HG02763 (cell line): ENCODE measurements at regions not wholly inside any gene's neighbourhood (a gene's known extent, or its start where the extent isn't known, plus 50 kb on each side); places are given as distances from the start of the nearest gene placed in this dataset.

Source experiments
- ATAC-seq: cut with Tn5 transposase; IDR thresholded peaks from one replicate; pipeline ENCODE4 v1.9.1; 2021; ENCODE audit warnings: mild to moderate bottlenecking, moderate library complexity; ENCODE audit not compliant: unreplicated experiment

DNA sequence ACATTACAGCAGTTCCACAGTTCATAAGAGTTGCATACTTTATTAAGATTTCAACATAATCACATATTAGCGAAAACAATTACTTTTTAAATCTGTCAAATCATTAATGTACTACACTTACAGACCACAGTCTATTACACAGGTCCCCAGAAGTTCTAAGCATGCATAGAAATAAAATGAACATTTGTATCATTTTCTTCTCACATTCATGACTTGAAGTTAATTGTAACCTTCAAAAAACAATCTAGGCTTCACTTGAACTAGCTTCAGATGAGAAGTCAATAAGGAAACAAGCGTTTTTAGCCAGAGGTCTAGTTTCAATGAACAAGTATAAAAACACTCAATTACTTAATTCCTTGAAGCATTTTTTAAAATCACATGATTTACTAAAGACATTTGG, 238.3 kb downstream of the HACE1 start:
- no peak for ATAC-seq

DNA sequence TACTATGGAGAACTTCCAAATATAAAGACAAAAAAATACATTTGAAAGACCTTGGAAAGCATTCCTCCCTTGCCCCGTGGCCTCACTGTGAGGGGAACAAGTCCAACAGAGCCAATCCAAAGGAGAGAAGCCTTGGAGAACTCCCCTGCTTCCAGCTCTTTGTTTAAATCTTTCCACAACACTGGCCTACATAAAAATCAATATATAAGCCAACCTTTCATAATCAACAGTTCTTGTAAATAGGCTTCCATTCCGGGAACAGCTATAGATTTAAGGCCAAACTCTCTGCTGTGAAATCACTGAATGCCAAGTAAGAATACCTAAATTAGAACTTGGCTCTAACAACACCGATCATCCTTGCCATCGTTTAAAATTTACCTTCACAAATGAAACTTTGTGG, 242.1 kb downstream of the HACE1 start:
- no peak for ATAC-seq

DNA sequence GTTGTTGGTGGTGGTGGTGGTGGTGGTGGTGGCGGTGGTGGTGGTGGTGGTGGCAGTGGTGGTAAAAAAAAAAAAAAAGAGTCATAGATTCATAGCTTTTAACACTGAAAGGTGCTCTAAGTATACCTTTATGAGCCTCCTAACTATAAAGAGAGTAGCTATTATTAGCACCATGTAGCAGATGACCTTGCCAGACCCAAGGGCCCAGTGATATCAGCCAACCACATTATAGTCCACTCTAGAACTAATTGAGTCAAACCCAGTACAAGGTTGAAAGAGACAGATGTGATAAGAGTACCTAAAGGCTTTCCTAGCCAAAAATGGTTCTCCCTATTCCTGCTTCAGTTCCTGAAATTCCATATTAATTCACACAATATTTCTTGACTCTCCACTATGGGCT, 245.3 kb downstream of the HACE1 start:
- ATAC-seq = no peak

DNA sequence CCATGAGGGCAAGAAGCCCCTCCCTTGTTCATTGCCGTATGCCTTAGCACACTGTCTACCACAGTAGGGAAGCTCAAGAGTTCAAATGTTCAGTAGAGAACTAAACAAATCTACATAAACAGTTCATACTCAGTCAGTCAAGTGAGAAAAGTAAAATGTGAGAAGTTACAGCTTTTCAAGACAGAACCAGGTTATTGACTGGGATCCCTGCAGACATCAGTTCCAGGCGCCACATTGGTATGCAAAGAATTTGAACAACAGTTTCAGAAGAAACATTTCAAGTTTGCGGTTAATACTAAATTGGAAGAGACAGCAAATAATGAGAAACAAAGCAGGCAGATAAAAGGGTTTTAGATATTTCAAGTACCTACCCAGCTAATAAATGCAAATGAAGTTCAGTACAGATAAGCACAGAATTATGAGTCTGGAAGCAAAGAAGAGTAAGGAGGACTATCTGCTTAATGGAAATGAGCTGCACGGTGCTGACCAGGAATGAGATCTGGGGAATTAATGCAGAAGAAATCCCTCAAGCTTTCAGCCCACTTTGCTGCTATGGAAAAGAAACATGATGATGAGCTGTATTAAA, 246.2 kb downstream of the HACE1 start:
- no peak for ATAC-seq

DNA sequence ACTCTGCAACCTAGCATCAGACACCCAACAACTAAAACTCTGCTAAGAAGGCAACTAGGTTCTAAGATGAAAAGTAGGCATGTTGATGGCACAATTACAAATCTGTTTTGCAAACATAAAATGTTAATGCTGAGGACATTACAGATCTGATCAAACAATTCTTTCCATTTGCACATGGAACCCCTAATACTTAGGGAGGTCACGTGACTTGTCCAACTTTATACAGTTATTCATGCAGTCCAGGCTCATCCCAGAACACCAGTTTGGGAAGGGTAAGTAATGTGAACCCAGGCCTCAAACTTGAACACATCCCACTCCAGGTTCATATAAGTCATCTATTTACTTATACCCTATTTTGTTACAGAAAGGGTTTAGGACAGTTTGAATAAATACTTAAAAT, 247.2 kb downstream of the HACE1 start:
- no peak for ATAC-seq

- ATAC-seq = no peak
Observed at GRCh38 chr6:104608101-104608500, 251.6 kb downstream of the HACE1 start.

DNA sequence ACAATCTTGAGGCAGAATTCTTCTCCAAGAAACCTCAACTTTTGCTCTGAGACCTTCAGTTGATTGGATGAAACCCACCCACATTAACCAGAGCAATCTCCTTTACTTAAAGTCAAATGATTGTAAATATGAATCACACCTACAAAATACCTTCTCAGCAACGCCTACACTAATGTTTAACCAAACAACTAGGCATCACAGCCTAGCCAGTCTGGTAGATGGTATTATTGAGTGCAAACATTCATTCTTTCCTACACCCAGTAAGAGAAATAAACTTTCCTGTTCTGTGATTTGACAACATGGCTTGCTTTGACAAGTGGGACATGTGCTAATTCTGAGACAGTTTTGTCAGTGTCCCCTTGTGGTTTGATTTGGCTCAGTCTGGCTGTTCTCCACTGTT, 252.2 kb downstream of the HACE1 start:
- ATAC-seq = no peak

DNA sequence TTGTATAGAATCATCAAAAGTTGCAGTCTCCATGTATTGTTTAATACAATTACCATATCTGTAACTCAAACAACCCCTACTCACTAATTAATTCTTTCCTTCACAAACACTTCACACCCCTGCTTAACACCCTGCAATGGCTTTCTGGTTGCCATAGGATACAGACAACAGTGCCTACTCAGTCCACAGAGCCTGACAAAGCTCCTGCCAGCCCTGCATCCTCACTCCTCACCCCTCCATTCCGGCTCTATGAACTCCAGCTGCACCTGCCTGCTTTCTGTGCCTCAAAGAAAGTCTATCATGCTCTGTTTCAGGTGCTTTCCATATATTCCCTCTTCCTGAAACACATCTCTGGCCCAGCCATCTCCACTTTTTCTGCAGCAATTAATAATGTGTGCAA, 253.4 kb downstream of the HACE1 start:
- no peak for ATAC-seq

DNA sequence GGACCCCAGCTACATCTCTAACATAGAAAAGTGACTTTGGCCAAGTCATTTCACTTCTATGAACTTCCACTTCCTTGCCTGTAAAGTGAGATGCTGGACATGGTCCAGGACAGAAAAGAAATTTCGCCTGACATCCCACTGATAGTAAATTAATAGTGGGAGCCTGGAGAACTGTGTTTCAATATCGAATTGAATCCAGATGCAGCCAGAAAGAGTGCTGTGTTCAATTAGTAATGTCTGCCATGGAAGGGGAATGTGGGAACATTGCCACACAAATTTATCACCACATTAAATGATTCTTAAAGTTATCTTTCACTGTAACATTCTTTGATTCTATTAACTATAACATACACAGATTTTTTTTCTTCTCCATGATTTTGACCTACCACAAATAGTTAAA, 255.0 kb downstream of the HACE1 start:
- no peak for ATAC-seq

GRCh38 chr6:104603108-104603745, 256.5 kb downstream of the HACE1 start:
- ATAC-seq = no peak

- ATAC-seq = no peak
Observed at GRCh38 chr6:104601721-104602120, 258.0 kb downstream of the HACE1 start.

DNA sequence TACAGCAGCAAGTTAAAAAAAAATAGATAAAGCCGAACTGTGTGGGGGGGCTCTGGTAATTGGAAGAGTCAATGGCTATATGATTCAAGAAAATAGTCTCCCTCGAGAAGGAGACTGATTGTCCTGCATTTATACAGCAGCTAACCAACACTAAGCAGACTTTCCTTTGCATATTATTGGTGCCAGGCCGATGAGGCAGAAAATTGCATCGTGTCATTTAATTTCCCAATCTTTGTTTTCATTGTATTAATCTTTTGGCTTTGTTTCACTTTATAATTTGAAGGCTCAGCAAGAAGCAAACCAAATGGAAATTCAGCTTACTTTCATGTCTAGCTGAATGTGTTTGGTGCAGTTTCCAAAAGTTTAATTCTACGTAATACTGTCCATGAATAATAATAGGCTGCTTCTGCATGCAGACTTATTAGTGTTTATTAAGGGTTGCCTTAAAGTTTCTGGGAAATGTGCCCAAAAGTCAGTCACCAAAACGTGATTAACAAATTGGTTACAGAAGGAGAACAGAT, 258.5 kb downstream of the HACE1 start:
- no peak for ATAC-seq

DNA sequence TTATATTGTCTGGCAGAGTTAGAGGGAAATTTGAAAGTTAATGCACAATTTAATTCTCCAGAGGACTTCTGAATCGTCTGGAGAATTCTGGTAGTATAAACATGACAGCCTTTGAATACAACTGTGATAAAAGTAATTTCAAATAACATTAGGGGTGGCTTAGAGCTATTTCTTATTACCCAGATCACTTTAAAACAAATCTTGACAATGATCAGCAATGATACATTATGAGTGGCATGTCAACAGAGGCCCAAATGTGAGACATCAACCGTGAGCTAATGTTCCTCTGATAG, 259.1 kb downstream of the HACE1 start:
- ATAC-seq = no peak

GRCh38 chr6:104599821-104600638, 259.7 kb downstream of the HACE1 start:
- ATAC-seq = no peak

DNA sequence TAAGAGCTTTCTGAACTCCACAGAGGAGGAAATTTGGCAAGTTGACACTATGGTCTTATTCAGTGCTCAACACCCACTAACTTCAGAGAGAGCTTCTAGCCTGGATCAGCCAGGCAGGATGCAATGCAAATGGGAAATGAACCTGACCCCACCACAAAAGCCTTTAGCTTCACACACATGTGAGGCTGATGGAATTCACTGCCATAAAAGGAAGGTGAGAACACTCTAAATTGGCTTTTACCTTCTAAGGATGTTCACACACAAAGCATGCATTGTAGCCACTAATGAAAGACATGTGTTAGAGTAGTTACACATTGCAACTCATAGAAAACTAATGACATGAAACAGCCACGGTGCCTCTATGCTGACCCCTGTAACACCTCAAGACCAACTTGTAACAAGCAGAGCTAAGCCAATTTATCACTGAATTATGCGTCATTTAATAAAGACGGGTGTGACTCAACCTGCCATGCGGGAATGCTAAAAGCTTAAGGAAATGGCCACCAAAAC, 262.1 kb downstream of the HACE1 start:
- no peak for ATAC-seq

GRCh38 chr6:104596091-104596490, 263.6 kb downstream of the HACE1 start:
- ATAC-seq = no peak

GRCh38 chr6:104595311-104595820, 264.4 kb downstream of the HACE1 start:
- ATAC-seq = no peak

GRCh38 chr6:104591573-104592334, 268.0 kb downstream of the HACE1 start:
- no peak for ATAC-seq

GRCh38 chr6:104589940-104590339, 269.8 kb downstream of the HACE1 start:
- ATAC-seq = no peak

DNA sequence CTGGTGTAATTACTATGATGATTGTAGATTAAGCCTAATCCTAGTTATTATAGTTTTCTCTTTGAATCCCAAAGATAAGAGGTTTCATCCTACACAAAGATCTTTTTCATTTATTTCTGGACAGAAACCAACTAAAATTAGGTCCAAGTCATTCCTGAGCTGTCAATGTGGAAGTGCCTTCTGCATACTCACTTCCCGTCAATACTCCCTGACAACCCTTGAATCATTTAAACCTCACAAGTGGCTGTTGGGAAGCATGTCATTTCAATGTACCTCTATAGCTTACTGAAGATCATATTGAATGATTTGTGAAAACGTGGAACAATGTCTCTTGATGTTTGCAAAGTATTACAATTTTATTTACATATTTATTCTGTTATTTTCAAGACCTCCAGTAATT, 274.1 kb downstream of the HACE1 start:
- no peak for ATAC-seq

DNA sequence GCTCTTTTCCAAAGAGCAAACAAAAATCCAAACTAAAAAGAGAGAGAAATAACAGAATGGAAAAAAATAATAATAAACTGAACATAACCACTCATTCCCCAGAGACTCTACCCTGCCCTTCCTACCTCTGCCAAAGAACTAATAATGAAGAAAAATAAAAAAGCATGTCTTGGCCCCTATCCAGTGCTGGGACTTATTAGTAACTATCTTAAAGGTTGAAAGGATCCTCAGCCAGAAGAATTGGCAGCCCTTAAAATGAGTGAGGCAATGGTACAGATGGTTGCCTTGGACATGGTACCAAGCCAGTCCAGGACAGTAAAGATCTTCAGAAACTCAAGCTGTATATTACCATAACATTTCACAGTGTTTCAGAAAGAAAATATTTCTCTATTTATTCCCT, 279.3 kb downstream of the HACE1 start:
- no peak for ATAC-seq
